ENCODE measurements at regions not wholly inside any gene's neighbourhood (a gene's known extent, or its start where the extent isn't known, plus 50 kb on each side); places are given as distances from the start of the nearest gene placed in this dataset.

- TF ChIP-seq, protein P1, sequence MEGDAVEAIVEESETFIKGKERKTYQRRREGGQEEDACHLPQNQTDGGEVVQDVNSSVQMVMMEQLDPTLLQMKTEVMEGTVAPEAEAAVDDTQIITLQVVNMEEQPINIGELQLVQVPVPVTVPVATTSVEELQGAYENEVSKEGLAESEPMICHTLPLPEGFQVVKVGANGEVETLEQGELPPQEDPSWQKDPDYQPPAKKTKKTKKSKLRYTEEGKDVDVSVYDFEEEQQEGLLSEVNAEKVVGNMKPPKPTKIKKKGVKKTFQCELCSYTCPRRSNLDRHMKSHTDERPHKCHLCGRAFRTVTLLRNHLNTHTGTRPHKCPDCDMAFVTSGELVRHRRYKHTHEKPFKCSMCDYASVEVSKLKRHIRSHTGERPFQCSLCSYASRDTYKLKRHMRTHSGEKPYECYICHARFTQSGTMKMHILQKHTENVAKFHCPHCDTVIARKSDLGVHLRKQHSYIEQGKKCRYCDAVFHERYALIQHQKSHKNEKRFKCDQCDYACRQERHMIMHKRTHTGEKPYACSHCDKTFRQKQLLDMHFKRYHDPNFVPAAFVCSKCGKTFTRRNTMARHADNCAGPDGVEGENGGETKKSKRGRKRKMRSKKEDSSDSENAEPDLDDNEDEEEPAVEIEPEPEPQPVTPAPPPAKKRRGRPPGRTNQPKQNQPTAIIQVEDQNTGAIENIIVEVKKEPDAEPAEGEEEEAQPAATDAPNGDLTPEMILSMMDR (IDR thresholded peaks at IDR 0.05; ENCODE audit: insufficient read depth, low read length, poor library complexity, severe bottlenecking): no peak
- TF ChIP-seq EZH2phosphoT487 (conservative IDR thresholded peaks at IDR 0.05; ENCODE audit: low read length): no peak
Observed at GRCh38 chr12:90237841-90238240, 529.2 kb upstream of the ATP2B1 start.
